WERI-Rb-1 (cell line): ENCODE measurements at regions not wholly inside any gene's neighbourhood (a gene's known extent, or its start where the extent isn't known, plus 50 kb on each side); places are given as distances from the start of the nearest gene placed in this dataset.

Source experiments
- DNase-seq: peaks from one replicate; pipeline ENCODE4 v3.0.0-alpha.2; 2020
- H3K27ac ChIP-seq: fragments of 250-450 bp; sonication (Bioruptor Pico); 2 replicates; pipeline ENCODE4 v1.5.1; 2020; ENCODE audit warnings: mild to moderate bottlenecking, moderate library complexity
- H3K27me3 ChIP-seq: fragments of 250-450 bp; sonication (Bioruptor Pico); 2 replicates; pipeline ENCODE4 v1.5.1; 2021; ENCODE audit warnings: mild to moderate bottlenecking, low read depth, moderate library complexity; ENCODE audit not compliant: insufficient read depth, severe bottlenecking
- H3K36me3 ChIP-seq: fragments of 250-450 bp; sonication (Bioruptor Pico); 2 replicates; pipeline ENCODE4 v1.5.1; 2020; ENCODE audit warnings: mild to moderate bottlenecking, moderate library complexity
- H3K4me3 ChIP-seq: 2 replicates; pipeline ENCODE4 v1.5.1; 2011; ENCODE audit warnings: low read depth, mild to moderate bottlenecking, control low read depth, low read length
- H3K9me3 ChIP-seq: fragments of 250-450 bp; sonication (Bioruptor Pico); 2 replicates; pipeline ENCODE4 v1.5.1; 2021; ENCODE audit warnings: mild to moderate bottlenecking, moderate library complexity; ENCODE audit not compliant: severe bottlenecking
- CTCF ChIP-seq: IDR thresholded peaks from 2 replicates; pipeline ENCODE4 v1.5.1; 2011; ENCODE audit warnings: low read depth, mild to moderate bottlenecking, control low read depth, inconsistent platforms, low read length

- Histone ChIP-seq H3K36me3 (no peaks in the 10 kb centered on the region), H3K27me3 (no peaks in the 10 kb centered on the region), H3K9me3 (no peaks in the 10 kb centered on the region), H3K27ac (no peak overlapping the region), H3K4me3 (no peak overlapping the region)
- no peak for DNase-seq
- TF ChIP-seq CTCF, result no peak
These were observed 125.0 kb upstream of the SMAD3 start for GRCh38 chr15:66940368-66940767.

- DNase-seq, result no peak
- Histone ChIP-seq H3K4me3 (no peak overlapping the region), H3K9me3 (no peaks in the 10 kb centered on the region), H3K27ac (no peak overlapping the region), H3K36me3 (no peaks in the 10 kb centered on the region), H3K27me3 (no peaks in the 10 kb centered on the region)
- TF ChIP-seq CTCF, result no peak
These were observed 124.2 kb upstream of the SMAD3 start for GRCh38 chr15:66941108-66941711.

GRCh38 chr15:66941791-66942190, 123.6 kb upstream of the SMAD3 start:
- H3K9me3 ChIP-seq, result no peaks in the 10 kb centered on the region

GRCh38 chr15:66942649-66943390, 122.6 kb upstream of the SMAD3 start:
- no peaks in the 10 kb centered on the region for H3K27me3 ChIP-seq
- no peak for DNase-seq
- H3K36me3 ChIP-seq, result no peaks in the 10 kb centered on the region
- no peak overlapping the region for H3K4me3 ChIP-seq
- no peak overlapping the region for H3K27ac ChIP-seq
- TF ChIP-seq CTCF, result no peak
- no peaks in the 10 kb centered on the region for H3K9me3 ChIP-seq

More at GRCh38 chr15:66941791-66942190, 123.6 kb upstream of the SMAD3 start:
- H3K27ac ChIP-seq, result no peak overlapping the region
- TF ChIP-seq CTCF, result no peak
- no peak for DNase-seq
- H3K27me3 ChIP-seq, result no peaks in the 10 kb centered on the region
- no peaks in the 10 kb centered on the region for H3K36me3 ChIP-seq
- H3K4me3 ChIP-seq, result no peak overlapping the region

GRCh38 chr15:66943456-66944095, 121.8 kb upstream of the SMAD3 start:
- no peak overlapping the region for H3K27ac ChIP-seq
- no peak for DNase-seq

More at GRCh38 chr15:66943456-66944095, 121.8 kb upstream of the SMAD3 start:
- H3K27me3 ChIP-seq, result no peaks in the 10 kb centered on the region
- no peak overlapping the region for H3K4me3 ChIP-seq
- H3K9me3 ChIP-seq, result no peaks in the 10 kb centered on the region
- no peak for TF ChIP-seq CTCF
- H3K36me3 ChIP-seq, result no peaks in the 10 kb centered on the region
